ACC112 (cell line): ENCODE measurements at regions not wholly inside any gene's neighbourhood (a gene's known extent, or its start where the extent isn't known, plus 50 kb on each side); places are given as distances from the start of the nearest gene placed in this dataset.
"Not testable (repeated sequence)": the region's sequence is repeated elsewhere in the genome, so short reads cannot be mapped to it uniquely, and the experiment has no call there.

ENCODE experiments used
- H2AFZ ChIP-seq: fragments of 200-600 bp; sonication (generic); one replicate; pipeline ENCODE4 v1.6.0; 2017; ENCODE audit warnings: antibody characterized with exemption, low read length; ENCODE audit not compliant: unreplicated experiment
- H3K27ac ChIP-seq: fragments of 200-600 bp; sonication (generic); 2 replicates; pipeline ENCODE4 v1.5.1; 2014; ENCODE audit warnings: low read depth, mild to moderate bottlenecking, antibody characterized with exemption, low read length, moderate library complexity
- H3K27me3 ChIP-seq: fragments of 200-600 bp; sonication (generic); 2 replicates; pipeline ENCODE4 v1.6.1; 2014; ENCODE audit warnings: mild to moderate bottlenecking, antibody characterized with exemption, low read length, moderate library complexity, mixed read lengths; ENCODE audit not compliant: insufficient read depth
- H3K36me3 ChIP-seq: fragments of 200-600 bp; sonication (generic); 2 replicates; pipeline ENCODE4 v1.6.1; 2016; ENCODE audit warnings: mild to moderate bottlenecking, antibody characterized with exemption, low read length, moderate library complexity, mixed read lengths; ENCODE audit not compliant: insufficient read depth
- H3K4me1 ChIP-seq: fragments of 200-600 bp; sonication (generic); one replicate; pipeline ENCODE4 v1.6.1; 2016; ENCODE audit warnings: low read length, mixed read lengths; ENCODE audit not compliant: insufficient read depth, unreplicated experiment, control insufficient read depth
- H3K4me3 ChIP-seq: fragments of 200-600 bp; sonication (generic); 2 replicates; pipeline ENCODE4 v1.5.1; 2014; ENCODE audit warnings: mild to moderate bottlenecking, low read depth, low read length
- H3K79me2 ChIP-seq: fragments of 200-600 bp; sonication (generic); one replicate; pipeline ENCODE4 v1.6.0; 2016; ENCODE audit warnings: low read length; ENCODE audit not compliant: control insufficient read depth, unreplicated experiment, insufficient read depth

DNA sequence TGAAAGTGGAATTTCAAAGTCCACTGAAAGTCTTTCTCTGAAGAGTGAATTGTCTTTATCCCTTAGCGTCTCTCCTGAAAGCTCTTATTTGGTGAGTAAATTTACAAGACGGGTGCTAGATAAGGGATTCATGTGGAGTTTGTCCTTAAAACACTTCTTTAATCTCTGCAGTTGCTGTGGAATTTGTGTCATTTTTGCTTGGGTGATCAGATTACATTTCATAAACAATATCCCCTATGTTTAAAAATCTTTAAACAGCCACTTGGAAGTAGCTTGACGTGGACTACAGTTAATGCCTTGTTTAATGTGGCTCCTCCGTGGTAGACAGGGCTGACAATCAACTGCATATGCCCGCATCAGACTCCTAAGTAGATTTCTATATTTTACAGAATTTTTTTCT lies 175.4 kb upstream of the ZNF217 start:
- H3K79me2 ChIP-seq = no peaks in the 10 kb centered on the region
- H3K36me3 ChIP-seq = no peaks in the 10 kb centered on the region
- H3K4me3 ChIP-seq = no peak overlapping the region
- peak overlapping the region; percentile 66 for H2AFZ ChIP-seq
- no peaks in the 10 kb centered on the region for H3K27me3 ChIP-seq
- peaks cover 27% of the 10 kb centered on the region for H3K4me1 ChIP-seq
- no peak overlapping the region for H3K27ac ChIP-seq

- Histone ChIP-seq H2AFZ (no peak overlapping the region), H3K27ac (no peak overlapping the region)
Measured at GRCh38 chr20:53768329-53768728, 174.7 kb upstream of the ZNF217 start.

GRCh38 chr20:53767206-53767930 lies 173.7 kb upstream of the ZNF217 start:
- Histone ChIP-seq H3K27ac (no peak overlapping the region), H2AFZ (peak overlapping the region; percentile 74), H3K36me3 (no peaks in the 10 kb centered on the region), H3K4me1 (peaks cover 20% of the 10 kb centered on the region), H3K27me3 (no peaks in the 10 kb centered on the region), H3K79me2 (no peaks in the 10 kb centered on the region), H3K4me3 (no peak overlapping the region)

More at GRCh38 chr20:53768329-53768728, 174.7 kb upstream of the ZNF217 start:
- no peak overlapping the region for H3K4me3 ChIP-seq
- no peaks in the 10 kb centered on the region for H3K36me3 ChIP-seq
- no peaks in the 10 kb centered on the region for H3K79me2 ChIP-seq
- peaks cover 27% of the 10 kb centered on the region for H3K4me1 ChIP-seq
- H3K27me3 ChIP-seq = no peaks in the 10 kb centered on the region

DNA sequence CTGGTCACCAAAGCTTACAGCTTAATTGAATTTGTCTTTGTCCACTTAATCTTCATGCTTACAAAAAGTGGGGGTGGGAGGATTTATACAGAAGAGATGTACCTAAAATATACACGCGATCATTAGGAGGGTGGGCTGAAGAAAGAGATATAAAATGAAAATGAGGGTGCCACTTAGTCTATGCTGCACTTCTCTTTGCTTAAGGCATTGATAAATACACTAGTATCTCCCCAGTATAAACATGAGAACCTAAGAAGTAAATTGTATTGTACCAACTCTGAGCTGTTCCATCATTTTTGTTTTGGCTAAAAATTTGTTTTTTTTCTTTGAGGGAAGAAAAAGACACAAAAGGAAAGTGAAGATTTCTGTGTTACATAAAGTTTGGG lies 170.8 kb upstream of the ZNF217 start:
- H3K27ac ChIP-seq = no peak overlapping the region; the same call in 1 of the 2 replicates
- no peaks in the 10 kb centered on the region for H3K79me2 ChIP-seq
- H3K36me3 ChIP-seq = no peaks in the 10 kb centered on the region
- peaks cover 20% of the 10 kb centered on the region for H3K4me1 ChIP-seq
- H3K27me3 ChIP-seq = no peaks in the 10 kb centered on the region
- peak overlapping the region; percentile 22; the same call in 1 of the 2 replicates for H3K4me3 ChIP-seq
- H2AFZ ChIP-seq = peak overlapping the region; percentile 63

DNA sequence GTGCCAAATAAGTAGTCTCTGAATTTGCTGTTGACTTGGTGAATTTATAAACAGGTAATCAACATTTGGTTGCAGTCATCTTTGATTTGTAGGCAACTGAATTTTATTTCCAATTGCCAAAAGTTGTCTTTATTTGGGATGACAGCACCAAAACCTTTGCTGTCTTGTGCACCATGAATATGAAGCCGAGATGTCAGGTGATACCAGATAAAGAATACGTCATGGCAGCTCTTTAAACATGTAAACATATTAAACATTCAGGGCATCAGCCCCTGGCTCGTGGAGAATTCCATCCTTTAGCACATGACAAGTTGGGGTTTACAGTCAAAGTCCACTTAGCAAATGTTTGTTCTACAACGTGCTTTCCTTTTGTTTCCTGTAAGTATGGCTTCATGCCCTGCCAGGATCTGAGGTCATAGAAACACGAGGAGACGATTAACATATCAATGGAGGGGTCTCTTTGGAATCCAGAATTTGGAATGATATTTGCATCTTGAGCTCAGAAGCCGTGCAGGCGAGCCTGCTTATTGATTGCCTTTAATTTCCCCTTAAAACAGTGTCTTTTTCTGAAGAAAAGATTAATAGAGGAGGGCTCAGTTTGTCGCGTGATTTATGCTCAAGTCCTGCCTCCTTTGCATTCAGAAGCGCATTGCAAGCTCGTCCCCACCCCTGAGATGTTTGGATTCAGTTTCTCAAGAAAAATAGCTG lies 170.2 kb upstream of the ZNF217 start:
- Histone ChIP-seq H3K27me3 (no peaks in the 10 kb centered on the region), H3K27ac (no peak overlapping the region), H2AFZ (peak overlapping the region; percentile 63), H3K79me2 (no peaks in the 10 kb centered on the region), H3K4me1 (peaks cover 20% of the 10 kb centered on the region), H3K36me3 (no peaks in the 10 kb centered on the region), H3K4me3 (peak overlapping the region; percentile 22; the same call in 1 of the 2 replicates)

- H3K4me1 ChIP-seq = peaks cover 12% of the 10 kb centered on the region
- H3K79me2 ChIP-seq, H3K27ac ChIP-seq, H3K4me3 ChIP-seq, H3K36me3 ChIP-seq, H3K27me3 ChIP-seq, H2AFZ ChIP-seq: not testable (repeated sequence)
Measured at GRCh38 chr20:53762423-53762798, 168.8 kb upstream of the ZNF217 start.

DNA sequence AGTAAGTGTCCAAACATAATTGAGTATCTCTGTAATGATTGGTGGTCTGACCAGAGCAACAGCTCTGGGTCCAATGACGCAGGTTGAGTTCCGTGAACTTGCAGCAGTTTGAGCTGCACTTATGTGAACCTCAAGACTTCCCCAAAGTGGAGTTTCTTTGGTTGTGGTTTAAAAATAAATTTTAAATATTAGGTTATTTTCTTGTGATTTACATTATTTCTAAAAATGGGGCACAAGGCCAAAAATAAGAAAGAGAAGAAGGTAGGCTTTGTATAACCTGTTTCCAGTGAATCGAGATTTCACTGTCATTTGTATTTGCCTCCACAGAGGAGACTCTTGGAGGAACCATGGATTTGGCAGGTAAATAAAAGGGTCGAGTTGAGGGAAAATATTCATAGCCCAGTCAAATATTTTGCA lies 166.4 kb upstream of the ZNF217 start:
- no peak overlapping the region for H3K4me3 ChIP-seq
- peaks cover 9% of the 10 kb centered on the region for H3K4me1 ChIP-seq
- H2AFZ ChIP-seq = no peak overlapping the region
- H3K79me2 ChIP-seq = no peaks in the 10 kb centered on the region
- H3K36me3 ChIP-seq = no peaks in the 10 kb centered on the region
- H3K27ac ChIP-seq = no peak overlapping the region
- no peaks in the 10 kb centered on the region for H3K27me3 ChIP-seq

DNA sequence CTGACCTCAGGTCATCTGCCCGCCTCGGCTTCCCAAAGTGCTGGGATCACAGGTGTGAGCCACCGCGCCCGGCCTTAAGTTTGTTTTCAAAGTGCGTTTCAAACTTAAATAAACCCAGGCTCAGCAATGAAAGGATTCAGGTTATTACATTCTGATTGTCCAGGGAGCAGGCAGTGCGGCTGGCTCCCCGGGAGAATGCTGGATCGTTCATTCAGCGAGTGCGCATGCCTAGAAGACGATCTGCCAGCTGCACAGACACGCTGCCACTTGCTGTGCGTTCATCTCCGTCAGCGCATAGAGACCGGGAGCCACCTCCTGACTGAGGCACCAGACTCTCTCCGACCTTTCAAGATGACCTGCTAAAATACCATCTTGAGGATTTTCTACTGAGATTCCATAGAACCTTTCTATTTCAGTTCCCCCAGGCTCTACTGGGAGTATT lies 163.9 kb upstream of the ZNF217 start:
- Histone ChIP-seq H2AFZ (no peak overlapping the region), H3K36me3 (no peaks in the 10 kb centered on the region), H3K4me3 (no peak overlapping the region), H3K27me3 (no peaks in the 10 kb centered on the region), H3K4me1 (peaks cover 6% of the 10 kb centered on the region), H3K79me2 (no peaks in the 10 kb centered on the region), H3K27ac (no peak overlapping the region)

DNA sequence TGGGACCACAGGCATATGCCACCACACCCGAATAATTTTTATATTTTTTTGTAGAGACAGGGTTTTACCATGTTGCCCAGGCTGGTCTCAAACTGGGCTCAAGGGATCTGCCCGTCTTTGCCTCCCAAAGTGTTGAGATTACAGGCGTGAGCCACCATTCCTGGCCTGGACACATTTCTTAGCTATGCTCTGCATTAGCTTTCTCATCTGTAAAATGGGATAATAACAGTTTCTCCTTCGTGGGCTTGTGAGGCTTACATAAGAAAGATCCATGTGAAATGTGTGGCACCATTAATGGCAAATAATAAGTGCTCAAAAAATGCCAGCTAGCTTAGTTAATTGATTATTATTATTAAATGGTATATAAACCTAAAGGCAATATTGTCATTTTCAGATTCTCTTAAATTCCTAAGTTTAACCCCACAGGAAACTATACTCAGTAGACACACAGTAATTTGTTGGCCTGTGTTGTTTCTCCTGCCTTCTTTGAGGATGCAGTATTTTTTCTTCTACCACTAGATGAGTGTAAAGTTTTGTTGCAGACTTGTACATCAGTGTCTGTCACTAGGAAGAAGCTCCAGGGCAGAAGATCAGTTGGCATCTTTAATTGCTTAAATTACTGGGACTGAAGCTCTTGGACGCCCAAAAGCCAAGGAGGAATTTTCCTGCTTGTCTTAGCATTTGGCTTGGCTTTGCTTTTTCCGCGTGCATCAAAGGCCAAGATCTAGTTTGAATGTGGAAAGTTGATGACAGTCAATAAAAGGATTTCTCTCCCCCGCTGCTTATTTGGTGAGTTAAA lies 162.3 kb upstream of the ZNF217 start:
- Histone ChIP-seq H2AFZ (no peak overlapping the region), H3K79me2 (no peaks in the 10 kb centered on the region), H3K4me1 (peaks cover 16% of the 10 kb centered on the region), H3K27me3 (no peaks in the 10 kb centered on the region), H3K4me3 (no peak overlapping the region), H3K27ac (no peak overlapping the region), H3K36me3 (no peaks in the 10 kb centered on the region)

DNA sequence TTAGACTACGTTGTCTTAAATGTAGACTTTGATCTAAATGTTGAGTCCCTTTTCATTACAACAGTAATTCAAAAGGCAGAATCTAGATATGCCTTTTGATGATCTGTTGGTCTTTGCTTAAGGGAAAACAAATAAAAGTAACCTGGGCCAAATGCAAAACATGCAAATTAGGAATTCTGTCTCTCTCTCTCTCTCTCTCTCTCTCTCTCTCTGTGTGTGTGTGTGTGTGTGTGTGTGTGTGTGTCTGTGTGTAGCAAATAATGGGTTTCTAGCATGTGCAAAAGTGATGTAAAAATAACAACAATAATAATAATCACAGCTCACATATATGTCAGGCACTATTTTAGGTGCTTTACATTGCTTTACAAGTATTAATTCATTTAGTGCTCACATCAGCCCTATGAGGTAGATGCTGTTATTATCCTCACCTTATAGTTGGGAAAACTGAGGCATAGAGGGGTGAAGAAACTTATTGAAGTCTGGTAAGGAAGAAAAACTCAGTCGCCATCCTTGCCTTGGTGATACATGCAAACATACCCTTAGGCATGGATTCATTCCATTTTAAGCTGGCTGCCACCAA lies 160.3 kb upstream of the ZNF217 start:
- Histone ChIP-seq H3K79me2 (no peaks in the 10 kb centered on the region), H3K4me1 (peaks cover 26% of the 10 kb centered on the region), H3K4me3 (no peak overlapping the region), H3K36me3 (no peaks in the 10 kb centered on the region), H3K27me3 (no peaks in the 10 kb centered on the region), H3K27ac (no peak overlapping the region), H2AFZ (peak overlapping the region; percentile 12)
